ENCODE measurements at regions not wholly inside any gene's neighbourhood (a gene's known extent, or its start where the extent isn't known, plus 50 kb on each side); places are given as distances from the start of the nearest gene placed in this dataset.
A peak's percentile ranks its signal among the peaks of the same experiment; 100 is the strongest.

DNA sequence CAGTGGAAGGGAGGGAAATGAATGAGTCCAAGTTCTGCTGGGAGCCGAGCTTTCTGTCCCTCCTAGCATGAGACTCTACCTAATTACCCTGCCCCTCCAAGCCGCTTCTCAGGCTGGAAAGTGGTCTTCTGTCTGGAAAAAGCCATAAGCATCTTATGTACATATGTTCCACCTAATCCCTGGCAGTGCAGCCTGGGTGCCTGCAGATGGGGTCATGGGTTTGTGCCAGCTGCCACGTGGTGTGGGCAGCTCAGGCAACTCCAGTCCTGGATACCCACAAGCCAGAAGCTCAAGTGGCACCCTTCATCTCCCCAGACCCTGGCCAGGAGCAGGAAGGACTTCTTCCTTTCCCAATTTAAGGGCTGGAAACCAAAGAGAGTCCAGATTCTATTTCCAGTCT lies 253.1 kb downstream of the LY86 start:
- Histone ChIP-seq H3K36me3 (no peaks in the 10 kb centered on the region), H3K4me3 (ENCODE audit: low read depth, low read length) (no peak overlapping the region), H3K27me3 (ENCODE audit: insufficient read depth, low read depth, severe bottlenecking) (no peaks in the 10 kb centered on the region), H3K9me3 (ENCODE audit: severe bottlenecking) (peaks cover 11% of the 10 kb centered on the region), H3K27ac (0 out of 2 replicates have a peak overlapping the region, but pooled peaks have one; percentile 5)
- DNase-seq, result peak; percentile 79
- TF ChIP-seq, protein P1, sequence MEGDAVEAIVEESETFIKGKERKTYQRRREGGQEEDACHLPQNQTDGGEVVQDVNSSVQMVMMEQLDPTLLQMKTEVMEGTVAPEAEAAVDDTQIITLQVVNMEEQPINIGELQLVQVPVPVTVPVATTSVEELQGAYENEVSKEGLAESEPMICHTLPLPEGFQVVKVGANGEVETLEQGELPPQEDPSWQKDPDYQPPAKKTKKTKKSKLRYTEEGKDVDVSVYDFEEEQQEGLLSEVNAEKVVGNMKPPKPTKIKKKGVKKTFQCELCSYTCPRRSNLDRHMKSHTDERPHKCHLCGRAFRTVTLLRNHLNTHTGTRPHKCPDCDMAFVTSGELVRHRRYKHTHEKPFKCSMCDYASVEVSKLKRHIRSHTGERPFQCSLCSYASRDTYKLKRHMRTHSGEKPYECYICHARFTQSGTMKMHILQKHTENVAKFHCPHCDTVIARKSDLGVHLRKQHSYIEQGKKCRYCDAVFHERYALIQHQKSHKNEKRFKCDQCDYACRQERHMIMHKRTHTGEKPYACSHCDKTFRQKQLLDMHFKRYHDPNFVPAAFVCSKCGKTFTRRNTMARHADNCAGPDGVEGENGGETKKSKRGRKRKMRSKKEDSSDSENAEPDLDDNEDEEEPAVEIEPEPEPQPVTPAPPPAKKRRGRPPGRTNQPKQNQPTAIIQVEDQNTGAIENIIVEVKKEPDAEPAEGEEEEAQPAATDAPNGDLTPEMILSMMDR (IDR thresholded peaks at IDR 0.05; ENCODE audit: low read depth, low read length), result peak; percentile 43

DNA sequence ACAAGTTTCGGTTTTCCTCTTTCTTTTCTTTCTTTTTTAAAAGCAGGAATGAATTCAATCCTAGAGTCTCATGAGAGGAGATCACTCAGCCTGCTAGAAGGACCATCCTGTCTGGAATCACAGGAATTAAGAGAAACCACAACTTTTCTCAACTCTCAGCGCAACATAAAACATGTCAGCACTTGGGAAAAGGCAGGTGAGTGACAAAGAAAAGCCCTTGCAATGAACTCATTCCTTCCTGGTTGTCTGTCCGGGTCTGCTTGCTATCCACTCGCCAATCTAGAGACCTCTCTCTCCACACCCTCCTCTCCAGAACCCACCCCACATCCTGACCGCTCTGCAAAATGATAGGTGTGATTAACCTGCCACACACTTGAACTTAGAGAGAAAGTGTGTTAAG lies 253.8 kb downstream of the LY86 start:
- TF ChIP-seq, protein P1 (IDR thresholded peaks at IDR 0.05; ENCODE audit: low read depth, low read length), result no peak
- no peaks in the 10 kb centered on the region for H3K36me3 ChIP-seq
- DNase-seq, result no peak

DNA sequence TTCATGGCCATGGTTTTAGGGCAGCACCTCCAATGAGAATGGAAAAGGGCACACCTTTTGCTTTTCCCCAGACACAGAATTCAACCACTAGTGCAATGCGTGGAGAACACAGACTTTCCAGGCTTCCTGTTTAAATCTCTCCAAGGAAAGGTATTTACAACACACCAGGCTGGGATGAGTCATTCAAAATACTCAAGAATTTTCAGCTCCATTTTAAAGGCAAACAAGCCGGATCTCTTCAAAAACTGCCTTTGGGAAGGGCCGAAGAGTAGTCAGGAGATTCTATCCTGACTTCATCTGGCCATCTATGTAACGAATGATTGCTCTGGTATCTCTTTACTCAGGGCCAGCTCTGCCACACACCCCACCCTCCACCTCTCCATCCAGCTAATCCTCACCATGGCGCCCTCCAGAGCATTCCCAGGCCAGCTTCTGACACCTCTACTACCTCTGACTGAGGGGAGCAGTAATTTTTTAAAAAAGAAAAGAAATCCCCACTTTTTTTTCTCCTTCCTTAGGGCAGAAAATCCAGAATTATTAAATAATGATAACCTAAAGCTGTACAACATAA lies 254.6 kb downstream of the LY86 start:
- TF ChIP-seq, protein P1 (IDR thresholded peaks at IDR 0.05; ENCODE audit: low read depth, low read length), result no peak
- Histone ChIP-seq H3K9me3 (ENCODE audit: severe bottlenecking) (peaks cover 17% of the 10 kb centered on the region), H3K27ac (no peak overlapping the region), H3K27me3 (ENCODE audit: insufficient read depth, low read depth, severe bottlenecking) (no peaks in the 10 kb centered on the region), H3K4me3 (ENCODE audit: low read depth, low read length) (no peak overlapping the region), H3K36me3 (no peaks in the 10 kb centered on the region)
- DNase-seq, result no peak

More for the DNA sequence above, 253.8 kb downstream of the LY86 start:
- no peaks in the 10 kb centered on the region for H3K27me3 ChIP-seq (ENCODE audit: insufficient read depth, low read depth, severe bottlenecking)
- no peak overlapping the region for H3K4me3 ChIP-seq (ENCODE audit: low read depth, low read length)
- peaks cover 15% of the 10 kb centered on the region for H3K9me3 ChIP-seq (ENCODE audit: severe bottlenecking)
- no peak overlapping the region for H3K27ac ChIP-seq

DNA sequence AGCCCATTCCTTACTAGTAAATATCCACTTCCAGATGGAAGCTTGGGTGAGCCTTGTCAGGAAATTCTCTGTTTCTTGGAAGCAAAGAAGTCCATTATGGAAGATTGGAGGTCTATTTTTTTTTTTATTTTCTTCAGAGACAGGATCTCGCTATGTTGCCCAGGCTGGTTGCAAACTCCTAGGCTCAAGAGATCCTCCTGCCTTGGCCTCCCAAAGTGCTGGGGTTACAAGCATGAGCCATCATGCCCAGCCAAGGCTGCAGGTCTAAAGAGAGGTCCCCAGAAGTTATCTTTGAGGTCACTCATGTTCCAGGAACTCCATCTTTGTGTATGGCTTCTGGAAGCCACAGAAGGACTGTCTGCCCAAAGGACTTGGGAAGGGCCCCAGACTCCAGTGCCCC lies 255.3 kb downstream of the LY86 start:
- no peak overlapping the region for H3K27ac ChIP-seq
- TF ChIP-seq, protein P1 (IDR thresholded peaks at IDR 0.05; ENCODE audit: low read depth, low read length), result no peak
- DNase-seq, result no peak

DNA sequence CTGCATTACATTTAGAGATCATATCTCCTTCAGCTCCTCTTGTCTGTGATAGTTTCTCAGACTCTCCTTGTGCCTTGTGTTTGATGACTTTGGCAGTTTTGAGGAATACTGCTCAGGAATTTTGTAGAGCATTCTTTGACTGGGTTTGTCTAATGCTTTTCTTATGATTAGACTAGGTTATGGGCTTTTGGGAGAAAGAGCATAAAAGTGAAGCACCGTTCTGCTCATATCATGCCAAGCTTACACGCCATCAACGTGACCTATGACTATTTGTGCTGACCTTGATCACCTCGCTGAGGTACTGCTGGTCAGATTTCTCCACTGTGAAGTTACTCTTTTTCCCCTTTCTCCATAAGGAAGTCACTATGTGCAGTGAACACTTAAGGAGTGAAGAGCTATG lies 256.0 kb downstream of the LY86 start:
- Histone ChIP-seq H3K27me3 (ENCODE audit: insufficient read depth, low read depth, severe bottlenecking) (no peaks in the 10 kb centered on the region), H3K4me3 (ENCODE audit: low read depth, low read length) (no peak overlapping the region), H3K9me3 (ENCODE audit: severe bottlenecking) (peaks cover 18% of the 10 kb centered on the region), H3K27ac (no peak overlapping the region), H3K36me3 (no peaks in the 10 kb centered on the region)
- no peak for DNase-seq
- TF ChIP-seq, protein P1 (IDR thresholded peaks at IDR 0.05; ENCODE audit: low read depth, low read length), result no peak

More for the DNA sequence above, 255.3 kb downstream of the LY86 start:
- no peak overlapping the region for H3K4me3 ChIP-seq (ENCODE audit: low read depth, low read length)
- no peaks in the 10 kb centered on the region for H3K27me3 ChIP-seq (ENCODE audit: insufficient read depth, low read depth, severe bottlenecking)
- H3K36me3 ChIP-seq, result no peaks in the 10 kb centered on the region
- H3K9me3 ChIP-seq (ENCODE audit: severe bottlenecking), result peaks cover 18% of the 10 kb centered on the region

DNA sequence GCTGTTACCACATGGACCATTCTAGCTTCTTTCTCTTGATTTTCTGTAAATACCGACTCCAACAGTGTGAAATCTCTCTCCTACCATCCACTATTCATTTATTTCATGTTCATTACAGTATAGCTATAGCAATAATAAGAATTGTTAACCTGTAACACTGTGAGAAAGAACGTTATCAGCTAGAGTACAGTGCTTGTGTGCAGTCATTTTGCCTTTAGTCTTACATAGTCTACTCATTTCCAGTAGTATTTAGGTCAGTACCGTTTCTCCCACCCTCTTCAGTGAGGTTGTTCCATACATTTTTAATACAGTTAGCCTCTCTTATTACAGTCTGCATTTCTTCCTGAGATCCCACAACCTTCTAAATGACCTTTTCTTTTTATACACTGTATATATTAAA lies 257.1 kb downstream of the LY86 start:
- no peaks in the 10 kb centered on the region for H3K27me3 ChIP-seq (ENCODE audit: insufficient read depth, low read depth, severe bottlenecking)
- DNase-seq, result no peak
- peaks cover 18% of the 10 kb centered on the region for H3K9me3 ChIP-seq (ENCODE audit: severe bottlenecking)
- no peak overlapping the region for H3K4me3 ChIP-seq (ENCODE audit: low read depth, low read length)
- no peaks in the 10 kb centered on the region for H3K36me3 ChIP-seq
- TF ChIP-seq, protein P1 (IDR thresholded peaks at IDR 0.05; ENCODE audit: low read depth, low read length), result no peak
- H3K27ac ChIP-seq, result no peak overlapping the region

Measured in WERI-Rb-1 (cell line).